SK-N-SH treated with all-trans-retinoic acid at 6 μM for 48 hours (cell line): ENCODE measurements at regions not wholly inside any gene's neighbourhood (a gene's known extent, or its start where the extent isn't known, plus 50 kb on each side); places are given as distances from the start of the nearest gene placed in this dataset.

Experiments
- ATAC-seq: fragments of 200-7000 bp; cut with Tn5 transposase; 3 replicates; pipeline ENCODE4 v1.9.1; 2020; ENCODE audit warnings: mild to moderate bottlenecking, moderate library complexity
- ARNTL ChIP-seq: fragments of 450-650 bp; formaldehyde crosslinking; IDR thresholded peaks from 2 replicates; pipeline ENCODE4 v1.5.0; 2020; ENCODE audit warnings: low read depth, mild to moderate bottlenecking, moderate library complexity, borderline replicate concordance
- BACH2 ChIP-seq: fragments of 250-450 bp; sonication (Bioruptor Pico); IDR thresholded peaks from 2 replicates; pipeline ENCODE4 v1.9.0; 2021; ENCODE audit warnings: mild to moderate bottlenecking, borderline replicate concordance
- CSDC2 ChIP-seq: fragments of 250-450 bp; sonication (Bioruptor Pico); IDR thresholded peaks from 2 replicates; pipeline ENCODE4 v1.5.0; 2020; ENCODE audit warnings: mild to moderate bottlenecking, moderate library complexity
- ESRRG ChIP-seq: fragments of 250-450 bp; sonication (Bioruptor Pico); IDR thresholded peaks from 2 replicates; pipeline ENCODE4 v1.6.1; 2021; ENCODE audit warnings: mild to moderate bottlenecking
- ISL1 ChIP-seq: fragments of 250-450 bp; sonication (Bioruptor Pico); IDR thresholded peaks from 2 replicates; pipeline ENCODE4 v2.1.2; 2022; ENCODE audit warnings: mild to moderate bottlenecking, moderate library complexity
- OSR1 ChIP-seq: fragments of 250-450 bp; sonication (Bioruptor Pico); IDR thresholded peaks from 2 replicates; pipeline ENCODE4 v1.8.0; 2022; ENCODE audit warnings: moderate library complexity, mild to moderate bottlenecking, inconsistent platforms
- PPARA ChIP-seq: fragments of 250-450 bp; sonication (Bioruptor Pico); IDR thresholded peaks from 2 replicates; pipeline ENCODE4 v1.5.0; 2020; ENCODE audit warnings: mild to moderate bottlenecking, borderline replicate concordance
- RARB ChIP-seq: fragments of 250-450 bp; sonication (Bioruptor Pico); IDR thresholded peaks from 2 replicates; pipeline ENCODE4 v1.8.0; 2021; ENCODE audit warnings: mild to moderate bottlenecking, moderate library complexity
- SNAI2 ChIP-seq: fragments of 250-450 bp; sonication (Bioruptor Pico); IDR thresholded peaks from 2 replicates; pipeline ENCODE4 v1.5.0; 2020; ENCODE audit warnings: mild to moderate bottlenecking, moderate library complexity
- TCF4 ChIP-seq: fragments of 250-450 bp; sonication (Bioruptor Pico); IDR thresholded peaks from 2 replicates; pipeline ENCODE4 v1.8.0; 2021; ENCODE audit warnings: mild to moderate bottlenecking, moderate library complexity, borderline replicate concordance
- TOX ChIP-seq: fragments of 250-450 bp; sonication (Bioruptor Pico); IDR thresholded peaks from 2 replicates; pipeline ENCODE4 v1.8.0; 2021; ENCODE audit warnings: mild to moderate bottlenecking, moderate library complexity, borderline replicate concordance
- ZC3H10 ChIP-seq: fragments of 250-450 bp; sonication (Bioruptor Pico); IDR thresholded peaks from 2 replicates; pipeline ENCODE4 v1.5.1; 2021; ENCODE audit warnings: mild to moderate bottlenecking, moderate library complexity
- ZFP3 ChIP-seq: fragments of 250-450 bp; sonication (Bioruptor Pico); IDR thresholded peaks from 2 replicates; pipeline ENCODE4 v1.5.0; 2020; ENCODE audit warnings: mild to moderate bottlenecking, moderate library complexity
- ZFP30 ChIP-seq: fragments of 450-650 bp; formaldehyde crosslinking; IDR thresholded peaks from 2 replicates; pipeline ENCODE4 v1.5.0; 2022; ENCODE audit warnings: mild to moderate bottlenecking, moderate library complexity
- ZNF565 ChIP-seq: fragments of 450-650 bp; formaldehyde crosslinking; conservative IDR thresholded peaks from 2 replicates; pipeline ENCODE4 v1.5.0; 2020; ENCODE audit warnings: low read depth, mild to moderate bottlenecking, moderate library complexity
- ZNF70 ChIP-seq: fragments of 450-650 bp; formaldehyde crosslinking; IDR thresholded peaks from 2 replicates; pipeline ENCODE4 v1.5.0; 2020; ENCODE audit warnings: mild to moderate bottlenecking, moderate library complexity
- ZNF8 ChIP-seq: fragments of 450-650 bp; formaldehyde crosslinking; IDR thresholded peaks from 2 replicates; pipeline ENCODE4 v1.5.0; 2020; ENCODE audit warnings: mild to moderate bottlenecking, moderate library complexity
- TF ChIP-seq, protein P1 (sequence below): fragments of 250-450 bp; sonication (Bioruptor Pico); IDR thresholded peaks from 2 replicates; pipeline ENCODE4 v1.8.0; 2020; ENCODE audit warnings: mild to moderate bottlenecking, moderate library complexity, borderline replicate concordance
- TF ChIP-seq, protein P2 (sequence below): fragments of 250-450 bp; sonication (Bioruptor Pico); IDR thresholded peaks from 2 replicates; pipeline ENCODE4 v1.8.0; 2021; ENCODE audit warnings: low read depth, mild to moderate bottlenecking, moderate library complexity, borderline replicate concordance
- TF ChIP-seq, protein P3 (sequence below): fragments of 250-450 bp; sonication (Bioruptor Pico); IDR thresholded peaks from 2 replicates; pipeline ENCODE4 v1.5.1; 2020; ENCODE audit warnings: low read depth, mild to moderate bottlenecking, moderate library complexity
- TF ChIP-seq, protein P4 (sequence below): fragments of 250-450 bp; sonication (Bioruptor Pico); IDR thresholded peaks from 2 replicates; pipeline ENCODE4 v1.5.1; 2021; ENCODE audit warnings: mild to moderate bottlenecking, moderate library complexity

DNA sequence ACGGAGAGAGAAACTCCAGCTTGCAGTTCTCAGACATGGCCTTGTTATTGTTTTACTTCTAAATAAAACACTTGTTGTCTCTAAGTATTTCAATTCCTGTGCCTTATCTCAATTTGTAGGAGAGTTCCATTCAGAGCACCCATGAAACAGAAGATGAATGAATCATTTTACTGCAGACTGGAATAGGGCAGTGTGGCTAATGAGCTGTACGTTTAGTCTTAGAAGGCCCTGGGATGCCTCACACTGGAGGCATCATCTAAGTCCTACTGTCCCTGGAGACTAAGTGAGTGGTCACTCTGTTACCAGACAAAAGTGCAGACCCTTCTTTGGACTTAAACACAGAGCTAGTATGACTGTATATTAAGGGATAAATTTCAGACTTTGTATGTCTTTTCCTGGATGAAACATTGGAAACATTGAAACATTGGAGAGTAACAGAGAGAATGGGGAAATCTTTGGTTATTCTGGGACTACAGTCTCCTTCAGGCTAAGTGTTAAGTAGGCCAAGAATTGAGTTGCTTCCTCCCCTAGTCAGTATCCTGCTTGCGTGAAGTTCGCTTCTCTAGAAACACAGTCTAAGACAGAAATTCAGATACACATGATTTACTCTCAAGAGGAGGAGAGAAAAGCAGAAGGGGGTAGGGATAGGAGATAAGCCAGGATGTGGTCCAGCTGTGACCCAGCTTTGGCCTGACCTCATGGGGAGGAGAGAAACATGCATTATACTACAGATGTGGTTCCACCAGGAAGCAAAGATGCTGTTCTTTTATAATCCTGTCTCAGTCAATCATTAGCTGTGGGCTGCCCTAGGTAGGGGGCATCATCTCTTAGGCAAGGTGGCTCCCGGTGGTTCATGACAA is 167.4 kb upstream of the BMP2 start (continued):
- TF ChIP-seq ZNF70 (CRISPR knock-in tag) (no peak), CSDC2 (no peak), ARNTL (CRISPR knock-in tag) (no peak), ZFP3 (no peak), ZNF8 (no peak), TCF4 (CRISPR knock-in tag) (no peak)
- TF ChIP-seq, protein P1, sequence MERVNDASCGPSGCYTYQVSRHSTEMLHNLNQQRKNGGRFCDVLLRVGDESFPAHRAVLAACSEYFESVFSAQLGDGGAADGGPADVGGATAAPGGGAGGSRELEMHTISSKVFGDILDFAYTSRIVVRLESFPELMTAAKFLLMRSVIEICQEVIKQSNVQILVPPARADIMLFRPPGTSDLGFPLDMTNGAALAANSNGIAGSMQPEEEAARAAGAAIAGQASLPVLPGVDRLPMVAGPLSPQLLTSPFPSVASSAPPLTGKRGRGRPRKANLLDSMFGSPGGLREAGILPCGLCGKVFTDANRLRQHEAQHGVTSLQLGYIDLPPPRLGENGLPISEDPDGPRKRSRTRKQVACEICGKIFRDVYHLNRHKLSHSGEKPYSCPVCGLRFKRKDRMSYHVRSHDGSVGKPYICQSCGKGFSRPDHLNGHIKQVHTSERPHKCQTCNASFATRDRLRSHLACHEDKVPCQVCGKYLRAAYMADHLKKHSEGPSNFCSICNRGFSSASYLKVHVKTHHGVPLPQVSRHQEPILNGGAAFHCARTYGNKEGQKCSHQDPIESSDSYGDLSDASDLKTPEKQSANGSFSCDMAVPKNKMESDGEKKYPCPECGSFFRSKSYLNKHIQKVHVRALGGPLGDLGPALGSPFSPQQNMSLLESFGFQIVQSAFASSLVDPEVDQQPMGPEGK (CRISPR knock-in tag) = no peak

DNA sequence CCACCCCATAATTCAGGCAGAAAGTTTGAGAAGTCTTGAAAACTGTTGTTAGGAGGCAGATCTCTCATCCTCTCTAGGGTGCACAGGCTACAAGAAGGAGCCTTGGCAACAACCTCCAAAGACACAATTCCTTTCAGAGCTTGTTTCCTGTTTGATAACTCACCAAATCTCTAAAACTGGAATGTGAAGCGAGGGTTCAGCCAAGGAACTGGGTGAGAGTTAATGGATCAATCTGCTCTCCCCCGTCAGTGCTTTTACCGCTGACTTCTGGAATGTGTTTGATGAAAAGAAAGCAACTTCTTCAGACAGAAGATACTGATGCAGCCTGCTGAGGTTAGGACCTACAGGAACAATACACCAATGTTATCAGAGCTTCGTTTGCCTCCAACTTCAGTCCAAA is 171.8 kb upstream of the BMP2 start:
- no peak for ATAC-seq
- no peak for TF ChIP-seq ZNF70 (CRISPR knock-in tag)
- no peak for TF ChIP-seq SNAI2 (CRISPR knock-in tag)
- TF ChIP-seq ZNF8 = no peak
- TF ChIP-seq, protein P2, sequence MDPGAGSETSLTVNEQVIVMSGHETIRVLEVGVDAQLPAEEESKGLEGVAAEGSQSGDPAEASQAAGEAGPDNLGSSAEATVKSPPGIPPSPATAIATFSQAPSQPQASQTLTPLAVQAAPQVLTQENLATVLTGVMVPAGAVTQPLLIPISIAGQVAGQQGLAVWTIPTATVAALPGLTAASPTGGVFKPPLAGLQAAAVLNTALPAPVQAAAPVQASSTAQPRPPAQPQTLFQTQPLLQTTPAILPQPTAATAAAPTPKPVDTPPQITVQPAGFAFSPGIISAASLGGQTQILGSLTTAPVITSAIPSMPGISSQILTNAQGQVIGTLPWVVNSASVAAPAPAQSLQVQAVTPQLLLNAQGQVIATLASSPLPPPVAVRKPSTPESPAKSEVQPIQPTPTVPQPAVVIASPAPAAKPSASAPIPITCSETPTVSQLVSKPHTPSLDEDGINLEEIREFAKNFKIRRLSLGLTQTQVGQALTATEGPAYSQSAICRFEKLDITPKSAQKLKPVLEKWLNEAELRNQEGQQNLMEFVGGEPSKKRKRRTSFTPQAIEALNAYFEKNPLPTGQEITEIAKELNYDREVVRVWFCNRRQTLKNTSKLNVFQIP = no peak
- TF ChIP-seq OSR1 = no peak

DNA sequence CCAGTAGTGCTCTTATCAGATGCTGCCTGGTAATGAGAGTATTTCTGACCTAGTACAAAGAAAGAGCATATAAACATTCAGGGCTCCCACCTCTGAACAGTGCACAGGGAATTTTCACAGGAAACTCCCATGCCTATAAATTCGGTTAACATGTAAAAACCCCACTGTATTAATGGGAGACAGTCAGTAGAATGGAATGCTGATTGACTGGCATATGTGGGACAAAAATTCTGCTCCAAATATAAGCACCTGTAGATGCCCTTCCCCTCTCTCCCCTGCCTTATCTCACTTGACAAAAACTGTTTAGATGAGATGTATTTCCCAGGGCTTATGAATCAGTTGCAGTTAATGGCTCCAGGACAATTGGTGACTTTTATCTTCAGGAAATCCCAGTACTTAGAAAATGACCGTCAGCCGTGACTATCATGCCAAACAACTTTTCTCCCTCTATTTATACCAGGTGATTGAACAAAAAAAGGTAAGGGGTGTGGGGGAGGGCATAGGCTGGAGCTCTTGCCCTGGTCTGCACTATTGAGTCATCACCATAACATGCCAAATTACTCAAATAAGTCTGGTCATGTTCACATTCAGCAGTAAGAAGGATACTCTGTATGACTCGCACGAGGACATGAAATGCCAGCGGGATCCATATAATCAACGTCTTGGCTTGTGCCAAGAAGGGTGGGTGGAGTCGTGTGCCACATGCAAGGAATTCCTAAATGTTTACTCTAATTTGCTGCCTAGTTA is 176.4 kb upstream of the BMP2 start:
- no peak for ATAC-seq
- TF ChIP-seq PPARA (CRISPR knock-in tag) (no peak), ISL1 (CRISPR knock-in tag) (no peak), ESRRG (CRISPR knock-in tag) (no peak), ZFP30 (CRISPR knock-in tag) (no peak), SNAI2 (CRISPR knock-in tag) (no peak), OSR1 (no peak), CSDC2 (no peak), TCF4 (CRISPR knock-in tag) (no peak), ARNTL (CRISPR knock-in tag) (no peak), ZNF8 (no peak), ZFP3 (no peak), ZNF70 (CRISPR knock-in tag) (no peak), TOX (CRISPR knock-in tag) (no peak)
- TF ChIP-seq, protein P3, sequence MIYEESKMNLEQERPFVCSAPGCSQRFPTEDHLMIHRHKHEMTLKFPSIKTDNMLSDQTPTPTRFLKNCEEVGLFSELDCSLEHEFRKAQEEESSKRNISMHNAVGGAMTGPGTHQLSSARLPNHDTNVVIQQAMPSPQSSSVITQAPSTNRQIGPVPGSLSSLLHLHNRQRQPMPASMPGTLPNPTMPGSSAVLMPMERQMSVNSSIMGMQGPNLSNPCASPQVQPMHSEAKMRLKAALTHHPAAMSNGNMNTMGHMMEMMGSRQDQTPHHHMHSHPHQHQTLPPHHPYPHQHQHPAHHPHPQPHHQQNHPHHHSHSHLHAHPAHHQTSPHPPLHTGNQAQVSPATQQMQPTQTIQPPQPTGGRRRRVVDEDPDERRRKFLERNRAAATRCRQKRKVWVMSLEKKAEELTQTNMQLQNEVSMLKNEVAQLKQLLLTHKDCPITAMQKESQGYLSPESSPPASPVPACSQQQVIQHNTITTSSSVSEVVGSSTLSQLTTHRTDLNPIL (CRISPR knock-in tag) = no peak
- TF ChIP-seq, protein P4, sequence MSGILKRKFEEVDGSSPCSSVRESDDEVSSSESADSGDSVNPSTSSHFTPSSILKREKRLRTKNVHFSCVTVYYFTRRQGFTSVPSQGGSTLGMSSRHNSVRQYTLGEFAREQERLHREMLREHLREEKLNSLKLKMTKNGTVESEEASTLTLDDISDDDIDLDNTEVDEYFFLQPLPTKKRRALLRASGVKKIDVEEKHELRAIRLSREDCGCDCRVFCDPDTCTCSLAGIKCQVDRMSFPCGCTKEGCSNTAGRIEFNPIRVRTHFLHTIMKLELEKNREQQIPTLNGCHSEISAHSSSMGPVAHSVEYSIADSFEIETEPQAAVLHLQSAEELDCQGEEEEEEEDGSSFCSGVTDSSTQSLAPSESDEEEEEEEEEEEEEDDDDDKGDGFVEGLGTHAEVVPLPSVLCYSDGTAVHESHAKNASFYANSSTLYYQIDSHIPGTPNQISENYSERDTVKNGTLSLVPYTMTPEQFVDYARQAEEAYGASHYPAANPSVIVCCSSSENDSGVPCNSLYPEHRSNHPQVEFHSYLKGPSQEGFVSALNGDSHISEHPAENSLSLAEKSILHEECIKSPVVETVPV (CRISPR knock-in tag) = no peak
- TF ChIP-seq, protein P2 = no peak

DNA sequence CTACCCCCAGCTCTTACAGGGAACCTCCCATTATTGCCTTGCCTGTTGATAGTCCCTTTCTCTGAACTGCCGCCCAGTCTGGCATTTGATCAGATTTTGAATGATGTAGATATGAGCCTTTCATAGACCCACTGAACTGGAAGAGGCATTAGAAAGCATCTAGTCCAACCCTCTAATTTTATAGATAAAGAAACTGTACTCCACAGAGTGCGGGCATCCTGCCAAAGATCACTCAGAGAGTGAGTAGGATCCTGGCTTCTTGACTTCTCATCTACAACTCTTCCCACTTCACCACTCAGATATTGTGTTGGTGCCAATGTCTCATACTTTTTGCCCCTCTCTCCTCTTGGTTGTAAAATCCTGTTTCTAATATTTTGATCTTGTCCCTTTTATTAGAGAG is 179.2 kb upstream of the BMP2 start:
- no peak for ATAC-seq
- TF ChIP-seq BACH2 (CRISPR knock-in tag) (no peak), ZNF565 (no peak), RARB (CRISPR knock-in tag) (no peak), ZC3H10 (no peak), TCF4 (CRISPR knock-in tag) (no peak), ESRRG (CRISPR knock-in tag) (no peak)
- TF ChIP-seq, protein P4 (CRISPR knock-in tag) = no peak
- TF ChIP-seq, protein P2 = no peak
- TF ChIP-seq, protein P1 (CRISPR knock-in tag) = no peak
